Right kidney (tissue), 1 donor: ENCODE measurements at regions not wholly inside any gene's neighbourhood (a gene's known extent, or its start where the extent isn't known, plus 50 kb on each side); places are given as distances from the start of the nearest gene placed in this dataset.

Source experiments
- DNase-seq: peaks from one replicate; pipeline ENCODE4 v3.0.0-alpha.2; 2016

GRCh38 chr16:85461022-85461813, 151.9 kb upstream of the GSE1 start:
- DNase-seq = peak; percentile 59

GRCh38 chr16:85461814-85462713, 151.1 kb upstream of the GSE1 start:
- DNase-seq = peak; percentile 89

GRCh38 chr16:85462714-85463611, 150.2 kb upstream of the GSE1 start:
- peak; percentile 63 for DNase-seq

GRCh38 chr16:85463672-85464382, 149.3 kb upstream of the GSE1 start:
- no peak for DNase-seq

GRCh38 chr16:85464383-85465305, 148.5 kb upstream of the GSE1 start:
- DNase-seq = peak; percentile 57

- no peak for DNase-seq
Measured at GRCh38 chr16:85465328-85466303, 147.5 kb upstream of the GSE1 start.

- DNase-seq = no peak
Measured at GRCh38 chr16:85466304-85466700, 146.8 kb upstream of the GSE1 start.

GRCh38 chr16:85466989-85467388, 146.1 kb upstream of the GSE1 start:
- DNase-seq = no peak

GRCh38 chr16:85469929-85470590, 143.1 kb upstream of the GSE1 start:
- no peak for DNase-seq

GRCh38 chr16:85470873-85471272, 142.2 kb upstream of the GSE1 start:
- DNase-seq = no peak

- no peak for DNase-seq
Measured at GRCh38 chr16:85471469-85472431, 141.4 kb upstream of the GSE1 start.

GRCh38 chr16:85472514-85472913, 140.6 kb upstream of the GSE1 start:
- DNase-seq = no peak

- no peak for DNase-seq
Measured at GRCh38 chr16:85473323-85473722, 139.8 kb upstream of the GSE1 start.

GRCh38 chr16:85473909-85474620, 139.1 kb upstream of the GSE1 start:
- peak; percentile 76 for DNase-seq

GRCh38 chr16:85474621-85475217, 138.4 kb upstream of the GSE1 start:
- peak; percentile 61 for DNase-seq

GRCh38 chr16:85475233-85475632, 137.9 kb upstream of the GSE1 start:
- peak; percentile 71 for DNase-seq
